HepG2 (cell line): ENCODE measurements at regions not wholly inside any gene's neighbourhood (a gene's known extent, or its start where the extent isn't known, plus 50 kb on each side); places are given as distances from the start of the nearest gene placed in this dataset.

ENCODE experiments used
- ATAC-seq: fragments of 200-7000 bp; cut with Tn5 transposase; 3 replicates; pipeline ENCODE4 v1.9.1; 2020; ENCODE audit warnings: mild to moderate bottlenecking, moderate library complexity
- BruUV-seq: library from RNA; stranded (reverse); fragments of 400-500 nt; replicated peaks from 2 replicates; lab custom pipeline; 2021; lab: Mats Ljungman, UMichigan
- CTCF ChIA-PET: fragments of 300-600 bp; formaldehyde crosslinking; extraction: SDS; loops from one replicate; lab custom pipeline; 2021; ENCODE audit warnings: low total read pairs, inconsistent platforms, low intra/inter-chr PET ratio; lab: Yijun Ruan, JAX
- POLR2A ChIA-PET: fragments of 350-600 bp; sonication (Branson Sonifier 250); formaldehyde crosslinking; loops from one replicate; lab custom pipeline; 2020; ENCODE audit warnings: antibody characterized with exemption, inconsistent platforms; lab: Yijun Ruan, JAX
- DNase-seq: peaks from one replicate; pipeline ENCODE4 v3.0.0-alpha.2; 2015; ENCODE audit warnings: low spot score
- FAIRE-seq: peaks from 3 replicates; lab custom pipeline; 2011; peaks lifted over from hg19 to GRCh38; lab: Jason Lieb, UNC
- H2AFZ ChIP-seq: one replicate; pipeline ENCODE4 v1.6.1; 2011; ENCODE audit warnings: low read length, inconsistent platforms
- H3K27ac ChIP-seq: fragments of 300-600 bp; 3 replicates; pipeline ENCODE4 v1.8.0; 2011; ENCODE audit warnings: mixed run types, mild to moderate bottlenecking, mixed read lengths, low read length, inconsistent platforms; ENCODE audit not compliant: insufficient read depth; ENCODE audit errors: extremely low read length
- H3K27me3 ChIP-seq, 2 experiments: fragments of 200-600 bp in 1 of 2; 2 replicates in 1 of 2; 3 replicates in 1 of 2; pipeline versions ENCODE4 v1.6.0 to v1.8.0; 2011; ENCODE audit warnings: low read length in 2 of 2, mild to moderate bottlenecking in 2 of 2, moderate library complexity in 2 of 2, inconsistent platforms in 1 of 2; ENCODE audit not compliant: insufficient read depth in 2 of 2, control insufficient read depth in 1 of 2
- H3K36me3 ChIP-seq, 2 experiments: fragments of 200-600 bp in 1 of 2; replicated peaks in 1 of 2; 2 replicates in 1 of 2; 3 replicates in 1 of 2; pipeline versions ENCODE4 v1.5.1 to v1.8.0; 2011; ENCODE audit warnings: low read length in 2 of 2, inconsistent platforms in 1 of 2; ENCODE audit not compliant: insufficient read depth in 2 of 2, control insufficient read depth in 1 of 2
- H3K4me1 ChIP-seq: 2 replicates; pipeline ENCODE4 v1.5.1; 2012; ENCODE audit warnings: low read length, inconsistent platforms; ENCODE audit not compliant: insufficient read depth
- H3K4me2 ChIP-seq: 2 replicates; pipeline ENCODE4 v1.6.0; 2011; ENCODE audit warnings: low read depth, low read length, inconsistent platforms
- H3K4me3 ChIP-seq, 3 experiments: fragments of 200-600 bp in 1 of 3; sonication (generic), shearing (Covaris generic) in 1 of 3; replicated peaks in 1 of 3; 2 replicates each; pipeline ENCODE4 v1.5.1; 2011 to 2016; ENCODE audit warnings: low read length in 3 of 3, inconsistent platforms in 2 of 3, low read depth in 2 of 3, mild to moderate bottlenecking in 2 of 3, control low read depth in 1 of 3, mixed read lengths in 1 of 3; ENCODE audit not compliant: insufficient read depth in 1 of 3
- H3K79me2 ChIP-seq: one replicate; pipeline ENCODE4 v1.6.1; 2011; ENCODE audit warnings: low read length, inconsistent platforms; ENCODE audit not compliant: insufficient read depth
- H3K9ac ChIP-seq: 2 replicates; pipeline ENCODE4 v1.6.0; 2011; ENCODE audit warnings: mild to moderate bottlenecking, low read depth, low read length, inconsistent platforms; ENCODE audit not compliant: insufficient read depth
- H3K9me3 ChIP-seq: 2 replicates; pipeline ENCODE4 v1.5.1; 2012; ENCODE audit warnings: mild to moderate bottlenecking, low read length
- H4K20me1 ChIP-seq: 2 replicates; pipeline ENCODE4 v1.6.0; 2011; ENCODE audit warnings: inconsistent platforms, mild to moderate bottlenecking, low read length, moderate library complexity; ENCODE audit not compliant: insufficient read depth
- CEBPG ChIP-seq: IDR thresholded peaks from 2 replicates; pipeline ENCODE4 v1.6.1; 2016
- DMAP1 ChIP-seq: IDR thresholded peaks from 2 replicates; pipeline ENCODE4 v1.6.1; 2016
- FLYWCH1 ChIP-seq: sonication (generic); formaldehyde crosslinking; IDR thresholded peaks from 2 replicates; pipeline ENCODE4 v1.8.1; 2023; ENCODE audit warnings: mild to moderate bottlenecking, missing genetic modification reagents
- HDAC2 ChIP-seq: sonication (generic); formaldehyde crosslinking; IDR thresholded peaks from 2 replicates; pipeline ENCODE4 v1.4.0; 2020; ENCODE audit warnings: missing genetic modification reagents
- HNRNPUL1 ChIP-seq: fragments of 200-400 bp; formaldehyde crosslinking; IDR thresholded peaks from 2 replicates; pipeline ENCODE4 v1.6.1; 2017; ENCODE audit warnings: low read depth, mild to moderate bottlenecking, low read length, moderate library complexity
- MTF1 ChIP-seq: sonication (generic); formaldehyde crosslinking; IDR thresholded peaks from 2 replicates; pipeline ENCODE4 v1.5.0; 2020; ENCODE audit warnings: missing genetic modification reagents
- MYPOP ChIP-seq: sonication (generic); formaldehyde crosslinking; IDR thresholded peaks from 2 replicates; pipeline ENCODE4 v1.8.1; 2023; ENCODE audit warnings: mild to moderate bottlenecking, moderate library complexity, missing genetic modification reagents
- PHF5A ChIP-seq: IDR thresholded peaks from one replicate; pipeline ENCODE4 v1.6.1; 2018; ENCODE audit warnings: low read depth, missing genetic modification reagents; ENCODE audit not compliant: unreplicated experiment
- RBM39 ChIP-seq: fragments of 200-400 bp; formaldehyde crosslinking; IDR thresholded peaks from one replicate; pipeline ENCODE4 v1.6.1; 2018; ENCODE audit warnings: antibody characterized with exemption, mild to moderate bottlenecking, low read depth, low read length; ENCODE audit not compliant: poor library complexity, severe bottlenecking
- WIZ ChIP-seq: sonication (generic); formaldehyde crosslinking; IDR thresholded peaks from 2 replicates; pipeline ENCODE4 v1.5.1; 2020; ENCODE audit warnings: mild to moderate bottlenecking, missing genetic modification reagents
- ZGPAT ChIP-seq: IDR thresholded peaks from 2 replicates; pipeline ENCODE4 v1.6.1; 2016; ENCODE audit warnings: mild to moderate bottlenecking
- ZNF570 ChIP-seq: sonication (generic); formaldehyde crosslinking; IDR thresholded peaks from 2 replicates; pipeline ENCODE4 v1.4.0; 2020; ENCODE audit warnings: mild to moderate bottlenecking, missing genetic modification reagents, borderline replicate concordance
- ZNF720 ChIP-seq: sonication (generic); formaldehyde crosslinking; IDR thresholded peaks from 2 replicates; pipeline ENCODE4 v1.4.0; 2020; ENCODE audit warnings: missing genetic modification reagents
- ZNF780A ChIP-seq: sonication (generic); formaldehyde crosslinking; IDR thresholded peaks from 2 replicates; pipeline ENCODE4 v1.8.0; 2022; ENCODE audit warnings: mild to moderate bottlenecking, missing genetic modification reagents, moderate library complexity
- ZNF850 ChIP-seq: sonication (generic); formaldehyde crosslinking; conservative IDR thresholded peaks from 2 replicates; pipeline ENCODE4 v1.9.0; 2021; ENCODE audit warnings: mild to moderate bottlenecking, missing genetic modification reagents
- WGBS: methylation state at CpG from one replicate; pipeline ENCODE4 v1.1.6; 2017; ENCODE audit warnings: low lambda C conversion rate; 5-methylcytosine and 5-hydroxymethylcytosine counted together
- in situ Hi-C: cut with HindIII; loops from 2 replicates; pipeline ENCODE4 v1.10.0; 2017; ENCODE audit warnings: low pct_unique_long_range_greater_than_20kb; ENCODE audit not compliant: extremely low pct_ligation_motif_present
- intact Hi-C: fragments of 100-400 bp; cut with micrococcal nuclease; formaldehyde crosslinking; loops from one replicate; pipeline ENCODE4 v1.10.0; 2022; ENCODE audit not compliant: unreplicated experiment
- TF ChIP-seq, protein P1 (sequence below): IDR thresholded peaks from 2 replicates; pipeline ENCODE4 v1.6.1; 2012; ENCODE audit warnings: inconsistent platforms

GRCh38 chr13:76351541-76352229 is 534.5 kb downstream of the KCTD12 start:
- CTCF ChIA-PET, result no interaction called here
- H3K9me3 ChIP-seq, result no peaks in the 10 kb centered on the region
- no peaks in the 10 kb centered on the region for H4K20me1 ChIP-seq
- H3K36me3 ChIP-seq, result no peaks in the 10 kb centered on the region
- ATAC-seq, result no peak
- POLR2A ChIA-PET, result no interaction called here
- H3K9ac ChIP-seq, result no peak overlapping the region
- H3K27ac ChIP-seq, result no peak overlapping the region
- intact Hi-C loops (no loop called here), in situ Hi-C loops (no loop called here)
- no peak overlapping the region for H3K4me2 ChIP-seq
- no peak overlapping the region for H3K4me3 ChIP-seq
- H2AFZ ChIP-seq, result no peak overlapping the region
- DNase-seq, result no peak
- BruUV-seq, result no TSS peak
- H3K79me2 ChIP-seq, result no peaks in the 10 kb centered on the region
- no peaks in the 10 kb centered on the region for H3K4me1 ChIP-seq
- WGBS, result 11% methylated on average over 5 of the region's 5 CpGs
- TF ChIP-seq MTF1 (CRISPR knock-in tag), result no peak
- TF ChIP-seq MYPOP, result no peak
- TF ChIP-seq ZGPAT, result no peak
- TF ChIP-seq, protein P1, sequence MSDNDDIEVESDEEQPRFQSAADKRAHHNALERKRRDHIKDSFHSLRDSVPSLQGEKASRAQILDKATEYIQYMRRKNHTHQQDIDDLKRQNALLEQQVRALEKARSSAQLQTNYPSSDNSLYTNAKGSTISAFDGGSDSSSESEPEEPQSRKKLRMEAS, result no peak
- no peak for TF ChIP-seq PHF5A
- TF ChIP-seq, all 625 proteins: peak for 0
- H3K27me3 ChIP-seq, result no peaks in the 10 kb centered on the region
- no peak for FAIRE-seq

GRCh38 chr13:76350399-76350798 is 535.8 kb downstream of the KCTD12 start:
- 0% methylated on average over 1 of the region's 1 CpG for WGBS
- H3K4me3 ChIP-seq, result no peak overlapping the region
- CTCF ChIA-PET, result no interaction called here
- H3K36me3 ChIP-seq, result no peaks in the 10 kb centered on the region
- POLR2A ChIA-PET, result no interaction called here
- H4K20me1 ChIP-seq, result no peaks in the 10 kb centered on the region
- in situ Hi-C loops (no loop called here), intact Hi-C loops (no loop called here)
- no peaks in the 10 kb centered on the region for H3K9me3 ChIP-seq
- no peaks in the 10 kb centered on the region for H3K79me2 ChIP-seq
- no peaks in the 10 kb centered on the region for H3K4me1 ChIP-seq
- DNase-seq, result no peak
- no peak overlapping the region for H3K27ac ChIP-seq
- H3K27me3 ChIP-seq, result no peaks in the 10 kb centered on the region
- FAIRE-seq, result no peak
- no peak for ATAC-seq
- no TSS peak for BruUV-seq
- H3K9ac ChIP-seq, result no peak overlapping the region
- H3K4me2 ChIP-seq, result no peak overlapping the region
- H2AFZ ChIP-seq, result no peak overlapping the region
- TF ChIP-seq CEBPG (CRISPR knock-in tag), result no peak
- TF ChIP-seq ZNF780A (CRISPR knock-in tag), result no peak
- no peak for TF ChIP-seq DMAP1 (CRISPR knock-in tag)
- TF ChIP-seq WIZ (CRISPR knock-in tag), result no peak
- TF ChIP-seq RBM39, result no peak
- TF ChIP-seq ZNF720 (CRISPR knock-in tag), result no peak
- TF ChIP-seq ZNF570 (CRISPR knock-in tag), result no peak
- no peak for TF ChIP-seq HDAC2
- TF ChIP-seq FLYWCH1 (CRISPR knock-in tag), result no peak
- no peak for TF ChIP-seq HNRNPUL1
- TF ChIP-seq ZNF850 (CRISPR knock-in tag), result no peak
